GM12891 (cell line): ENCODE measurements at regions not wholly inside any gene's neighbourhood (a gene's known extent, or its start where the extent isn't known, plus 50 kb on each side); places are given as distances from the start of the nearest gene placed in this dataset.

Experiments
- POLR2A ChIP-seq: IDR thresholded peaks from 2 replicates; pipeline ENCODE4 v1.6.1; 2011; ENCODE audit warnings: low read depth, low read length, control low read depth
- POLR2AphosphoS5 ChIP-seq: IDR thresholded peaks from 2 replicates; pipeline ENCODE4 v1.6.1; 2011; ENCODE audit warnings: low read depth, low read length, control low read depth

DNA sequence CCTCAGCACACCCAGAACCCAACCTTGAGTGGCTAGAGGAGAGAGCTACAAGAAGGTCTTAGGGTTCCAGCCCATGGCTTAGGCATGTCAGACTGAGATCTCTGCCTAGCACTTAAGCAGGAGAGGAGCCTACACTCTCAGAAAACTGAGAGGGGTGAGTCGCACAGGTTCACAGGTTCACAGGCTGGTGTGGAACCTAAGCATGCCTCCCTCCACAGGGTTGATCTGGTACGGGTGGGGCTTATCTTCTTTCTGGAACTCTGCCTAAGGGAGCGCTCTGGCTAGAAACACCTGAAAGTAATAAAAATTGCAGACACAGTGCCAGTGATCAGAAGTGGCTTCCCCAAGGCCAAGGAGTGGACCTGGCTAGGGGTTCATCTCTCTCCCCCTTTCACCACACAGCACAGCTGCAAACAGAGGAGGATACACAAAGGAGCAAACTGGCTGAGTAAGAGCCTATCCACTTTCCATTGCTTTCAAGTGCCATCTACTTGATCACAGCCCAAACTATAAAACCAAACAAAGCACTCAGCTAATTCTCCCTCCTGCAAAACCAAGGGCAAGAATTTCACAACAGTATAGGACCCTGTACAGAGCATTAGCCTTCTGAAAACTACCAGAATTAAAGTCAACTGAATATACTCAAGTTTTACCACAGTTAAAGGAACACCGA is 481.9 kb upstream of the SETBP1 start:
- TF ChIP-seq POLR2A (no peak), POLR2AphosphoS5 (no peak)
